Neural progenitor cell (in vitro differentiated cells): ENCODE measurements at regions not wholly inside any gene's neighbourhood (a gene's known extent, or its start where the extent isn't known, plus 50 kb on each side); places are given as distances from the start of the nearest gene placed in this dataset.

ENCODE experiments used
- CTCF ChIP-seq: fragments of 200-600 bp; sonication (generic); IDR thresholded peaks from 2 replicates; pipeline ENCODE4 v1.5.1; 2017; ENCODE audit warnings: antibody characterized with exemption, mild to moderate bottlenecking
- EZH2 ChIP-seq: fragments of 200-600 bp; sonication (generic); IDR thresholded peaks from 2 replicates; pipeline ENCODE4 v1.6.1; 2017; ENCODE audit warnings: antibody characterized with exemption, mild to moderate bottlenecking, moderate library complexity
- EZH2phosphoT487 ChIP-seq: fragments of 200-600 bp; sonication (generic); IDR thresholded peaks from 2 replicates; pipeline ENCODE4 v1.6.1; 2017; ENCODE audit warnings: antibody characterized with exemption

- TF ChIP-seq CTCF, result no peak
- no peak for TF ChIP-seq EZH2phosphoT487
- no peak for TF ChIP-seq EZH2
Observed at GRCh38 chr14:46048127-46048526, 603.5 kb downstream of the RPL10L start.
